HepG2 (cell line): ENCODE measurements at regions not wholly inside any gene's neighbourhood (a gene's known extent, or its start where the extent isn't known, plus 50 kb on each side); places are given as distances from the start of the nearest gene placed in this dataset.

Experiments
- CEBPG ChIP-seq: IDR thresholded peaks from 2 replicates; pipeline ENCODE4 v1.6.1; 2016
- CTCF ChIP-seq: sonication (generic); formaldehyde crosslinking; IDR thresholded peaks from 2 replicates; pipeline ENCODE4 v1.5.0; 2020; ENCODE audit warnings: mild to moderate bottlenecking, missing genetic modification reagents, moderate library complexity
- NKX3-1 ChIP-seq: sonication (generic); formaldehyde crosslinking; IDR thresholded peaks from 2 replicates; pipeline ENCODE4 v1.5.0; 2020; ENCODE audit warnings: missing genetic modification reagents
- NPAS2 ChIP-seq: sonication (generic); formaldehyde crosslinking; IDR thresholded peaks from 2 replicates; pipeline ENCODE4 v1.8.0; 2022; ENCODE audit warnings: mild to moderate bottlenecking, missing genetic modification reagents, borderline replicate concordance
- ZFP36 ChIP-seq: fragments of 150-350 bp; IDR thresholded peaks from 2 replicates; pipeline ENCODE4 v1.6.1; 2018; ENCODE audit warnings: borderline replicate concordance, low read length, low read depth; ENCODE audit not compliant: partially characterized antibody
- ZNF503 ChIP-seq: sonication (generic); formaldehyde crosslinking; IDR thresholded peaks from 2 replicates; pipeline ENCODE4 v1.4.0; 2020; ENCODE audit warnings: missing genetic modification reagents
- ZNF652 ChIP-seq: IDR thresholded peaks from 2 replicates; pipeline ENCODE4 v1.6.1; 2016; ENCODE audit warnings: low read depth, borderline replicate concordance
- ZNF879 ChIP-seq: sonication (generic); formaldehyde crosslinking; IDR thresholded peaks from 2 replicates; pipeline ENCODE4 v1.8.1; 2023; ENCODE audit warnings: missing genetic modification reagents

- TF ChIP-seq CEBPG (CRISPR knock-in tag) (no peak), ZNF503 (CRISPR knock-in tag) (no peak), NKX3-1 (CRISPR knock-in tag) (no peak), NPAS2 (CRISPR knock-in tag) (no peak), ZNF652 (no peak), ZNF879 (CRISPR knock-in tag) (no peak), ZFP36 (no peak), CTCF (CRISPR knock-in tag) (no peak)
These were observed 798.9 kb upstream of the PIK3C3 start for GRCh38 chr18:41155910-41156851.
